Amygdala (tissue), 56 donors: ENCODE measurements at regions not wholly inside any gene's neighbourhood (a gene's known extent, or its start where the extent isn't known, plus 50 kb on each side); places are given as distances from the start of the nearest gene placed in this dataset.

Experiments used
- DNase-seq, 56 donors: peaks; one replicate each; lab custom pipeline; 2025; lab: John Stamatoyannopoulos, UW

DNA sequence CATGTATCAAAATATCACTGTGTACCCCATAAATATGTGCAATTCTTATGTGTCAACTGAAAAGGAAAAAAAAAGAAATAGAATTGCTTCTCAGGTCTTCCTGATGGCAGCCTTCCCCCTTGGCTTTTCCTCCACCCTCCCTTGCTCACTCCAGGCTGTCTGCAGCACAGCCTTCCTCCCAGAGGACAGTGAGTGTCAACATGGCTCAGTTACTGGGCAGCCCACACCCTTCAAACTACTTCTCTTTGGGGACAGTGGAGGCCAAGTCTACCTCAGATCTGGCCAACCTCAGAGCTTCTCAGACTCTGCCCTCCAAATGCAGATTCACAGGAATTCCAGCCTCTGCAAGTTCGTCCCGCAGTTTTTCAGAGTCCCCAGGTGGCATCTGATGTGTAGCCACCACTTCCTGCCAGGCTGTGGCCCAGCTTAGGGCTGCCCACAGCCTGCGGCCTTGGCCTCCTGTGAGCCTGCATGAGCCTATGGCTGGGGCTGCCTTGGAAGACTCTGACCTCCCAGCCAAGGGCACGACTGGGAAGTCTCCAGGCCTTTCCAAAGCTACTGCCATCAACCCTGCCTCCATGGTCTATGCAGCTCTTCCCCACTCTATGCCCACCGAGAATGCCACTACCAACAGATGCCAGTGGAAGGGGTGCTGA, 148.0 kb upstream of the PWP1 start:
- no peak for DNase-seq

DNA sequence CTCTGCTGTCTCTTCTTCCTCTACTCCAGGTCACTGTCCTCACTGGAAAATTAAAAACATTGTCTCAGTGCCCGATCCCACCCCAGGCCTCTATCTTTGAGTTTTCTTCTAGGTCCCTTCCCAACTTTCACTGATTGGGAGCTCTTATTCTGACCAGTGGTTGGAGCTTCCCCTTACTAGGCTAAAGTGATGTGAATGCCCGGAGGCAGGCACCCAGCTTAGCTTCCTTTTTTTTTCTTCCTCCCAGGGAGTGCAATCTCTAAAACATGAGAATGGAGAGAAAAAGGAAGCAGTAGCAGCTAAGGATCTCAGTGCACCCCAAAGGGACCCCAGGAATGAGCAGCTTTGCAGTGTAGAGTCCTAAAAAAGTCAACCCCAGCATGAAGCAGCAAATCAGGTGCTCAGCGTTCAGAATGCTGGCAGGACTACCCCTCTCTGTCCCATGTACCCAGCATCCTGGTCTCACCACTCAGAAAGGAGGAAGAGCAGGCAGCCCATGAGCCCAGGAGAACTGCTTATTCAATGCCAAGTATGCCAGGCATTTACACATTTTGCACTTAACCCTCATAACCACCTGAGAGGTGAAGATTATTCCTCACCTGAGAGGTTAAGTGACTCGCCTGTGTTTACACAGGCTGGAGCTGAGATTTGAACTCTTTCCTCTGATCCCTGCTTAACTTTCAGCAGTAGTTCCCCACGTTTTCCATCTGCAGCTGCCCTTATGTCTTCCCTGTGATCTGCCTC, 146.2 kb upstream of the PWP1 start:
- no peak for DNase-seq

DNA sequence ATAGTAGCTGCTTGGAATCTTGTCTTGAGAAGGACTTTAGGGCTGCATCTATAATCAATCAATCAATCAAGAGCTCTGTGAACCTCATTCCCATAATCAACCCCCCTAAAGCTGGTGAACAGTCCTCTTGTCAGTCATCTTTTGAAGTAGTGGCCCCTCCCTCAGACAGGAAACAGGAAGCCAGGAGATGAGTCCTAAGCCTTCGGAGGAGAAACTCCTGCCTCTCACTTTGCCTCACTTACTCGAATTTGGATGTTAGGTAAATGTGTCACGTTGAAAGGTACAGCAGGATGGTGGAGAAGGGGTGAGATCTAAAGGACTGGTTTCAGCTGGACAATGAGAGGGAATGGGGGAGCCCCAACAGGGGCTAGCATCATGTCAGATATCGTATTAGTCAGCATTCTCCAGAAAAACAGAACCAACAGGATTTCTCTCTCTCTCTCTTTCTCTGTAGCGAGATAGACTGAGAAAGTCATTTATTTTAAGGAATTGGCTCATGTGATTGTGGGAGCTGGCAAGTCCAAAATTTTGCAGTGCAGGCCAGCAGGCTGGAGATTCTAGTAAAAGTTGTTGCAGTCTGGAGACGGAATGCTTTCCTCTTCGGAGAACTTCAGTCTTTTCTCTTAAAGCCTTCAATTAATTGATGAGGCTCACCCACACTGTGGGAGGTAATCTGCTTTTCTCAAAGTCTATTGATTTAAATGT, 144.4 kb upstream of the PWP1 start:
- DNase-seq: no peak

DNA sequence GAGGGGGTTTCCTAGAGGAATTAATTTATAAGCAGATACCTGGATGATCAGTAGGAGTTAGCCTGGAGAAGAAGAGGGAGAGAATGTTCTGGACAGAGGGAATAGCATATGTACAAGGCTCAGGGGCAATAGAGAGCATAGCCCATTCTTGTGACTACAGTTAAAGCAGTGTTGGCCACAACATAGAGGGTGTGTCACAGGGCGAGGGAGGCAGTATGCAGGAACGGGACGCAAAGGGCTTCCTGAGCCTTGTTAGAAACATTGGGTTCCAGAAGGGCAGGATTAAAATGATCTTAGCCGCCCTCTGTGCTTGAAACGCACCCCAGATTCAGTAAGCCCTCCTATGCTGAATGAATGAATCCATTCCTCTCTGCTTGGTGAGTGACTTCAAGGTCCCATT, 142.2 kb upstream of the PWP1 start:
- no peak for DNase-seq

DNA sequence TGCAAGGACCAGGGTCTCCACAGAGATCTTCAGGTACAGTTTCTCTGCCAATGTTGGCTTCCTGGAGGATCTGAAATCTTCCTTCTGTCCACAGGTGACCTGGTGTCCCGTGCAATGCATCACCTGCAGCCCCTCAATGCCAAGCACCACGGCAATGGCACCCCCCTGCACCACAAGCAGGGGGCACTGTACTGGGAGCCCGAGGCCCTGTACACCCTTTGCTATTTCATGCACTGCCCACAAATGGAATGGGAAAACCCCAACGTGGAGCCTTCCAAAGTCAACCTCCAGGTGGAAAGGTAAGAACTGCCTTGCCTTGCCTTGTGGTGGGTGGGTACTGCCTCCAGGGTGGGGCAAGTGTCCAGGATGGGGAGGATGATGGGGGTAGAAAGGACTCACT, 141.8 kb upstream of the PWP1 start:
- no peak for DNase-seq

DNA sequence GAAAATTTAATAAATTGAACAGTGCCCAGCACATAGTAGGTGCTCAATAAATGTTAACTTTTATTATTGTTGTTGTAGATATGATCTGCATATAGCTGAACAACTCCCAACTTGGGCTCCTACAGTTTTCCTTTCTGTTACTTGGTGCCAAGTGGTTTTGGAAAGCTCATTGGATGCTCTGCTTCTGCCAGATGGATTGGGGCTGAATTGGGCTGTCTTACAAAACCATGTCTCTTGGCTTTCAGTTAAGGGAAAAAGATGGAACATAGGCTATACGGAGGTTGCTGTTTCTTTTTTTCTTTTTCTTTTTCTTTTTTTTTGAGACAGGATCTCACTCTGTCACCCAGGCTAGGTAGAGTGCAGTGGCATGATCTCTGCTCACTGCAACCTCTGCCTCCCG, 140.7 kb upstream of the PWP1 start:
- no peak for DNase-seq

DNA sequence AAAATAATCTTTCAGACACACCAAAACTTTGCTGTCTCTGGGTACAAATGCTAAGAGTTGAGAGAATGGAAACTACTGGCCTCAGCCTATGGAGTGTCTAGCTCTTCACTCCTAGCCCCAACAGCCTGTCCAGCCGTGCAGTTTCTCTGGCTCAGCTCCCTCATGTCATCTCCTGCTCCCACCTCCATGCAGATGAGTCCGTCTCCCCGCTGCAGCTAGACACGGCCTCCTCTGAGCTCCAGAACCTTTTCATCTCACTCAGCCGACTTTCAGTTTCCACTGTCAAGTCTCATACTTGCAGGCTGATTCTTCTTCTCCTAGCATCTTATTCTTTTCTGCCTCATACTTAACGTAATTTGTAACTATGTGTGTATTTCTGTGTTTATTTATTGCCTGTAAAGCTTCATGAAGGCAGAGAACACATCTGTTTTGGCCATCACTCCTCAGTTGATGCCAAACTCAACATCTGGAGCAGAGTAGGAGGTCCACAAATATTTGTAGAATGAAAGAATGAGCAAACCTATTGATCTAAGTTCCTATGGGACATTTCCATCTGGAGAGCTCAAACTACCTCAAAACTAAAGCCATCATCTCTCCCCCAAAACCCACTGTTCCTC, 139.8 kb upstream of the PWP1 start:
- no peak for DNase-seq

DNA sequence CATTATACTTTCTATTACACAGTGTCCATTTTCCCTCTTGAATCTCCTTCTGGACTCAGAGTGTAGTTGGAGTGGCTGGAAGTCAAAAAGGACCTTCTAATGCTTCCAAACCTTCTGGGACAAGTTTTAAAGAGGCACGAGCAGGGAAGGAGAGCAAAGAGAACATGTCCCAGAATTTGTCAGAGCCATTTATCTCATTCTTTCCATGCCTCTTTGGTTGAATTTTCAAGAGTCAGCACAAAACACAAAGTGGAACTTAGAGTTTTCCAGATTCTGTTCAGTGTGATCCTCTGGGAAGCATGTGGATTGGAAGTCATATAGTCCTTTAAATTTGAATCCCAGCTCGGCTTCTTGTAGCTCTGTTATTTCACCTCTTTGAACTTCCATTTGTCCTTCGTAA, 138.2 kb upstream of the PWP1 start:
- no peak for DNase-seq

DNA sequence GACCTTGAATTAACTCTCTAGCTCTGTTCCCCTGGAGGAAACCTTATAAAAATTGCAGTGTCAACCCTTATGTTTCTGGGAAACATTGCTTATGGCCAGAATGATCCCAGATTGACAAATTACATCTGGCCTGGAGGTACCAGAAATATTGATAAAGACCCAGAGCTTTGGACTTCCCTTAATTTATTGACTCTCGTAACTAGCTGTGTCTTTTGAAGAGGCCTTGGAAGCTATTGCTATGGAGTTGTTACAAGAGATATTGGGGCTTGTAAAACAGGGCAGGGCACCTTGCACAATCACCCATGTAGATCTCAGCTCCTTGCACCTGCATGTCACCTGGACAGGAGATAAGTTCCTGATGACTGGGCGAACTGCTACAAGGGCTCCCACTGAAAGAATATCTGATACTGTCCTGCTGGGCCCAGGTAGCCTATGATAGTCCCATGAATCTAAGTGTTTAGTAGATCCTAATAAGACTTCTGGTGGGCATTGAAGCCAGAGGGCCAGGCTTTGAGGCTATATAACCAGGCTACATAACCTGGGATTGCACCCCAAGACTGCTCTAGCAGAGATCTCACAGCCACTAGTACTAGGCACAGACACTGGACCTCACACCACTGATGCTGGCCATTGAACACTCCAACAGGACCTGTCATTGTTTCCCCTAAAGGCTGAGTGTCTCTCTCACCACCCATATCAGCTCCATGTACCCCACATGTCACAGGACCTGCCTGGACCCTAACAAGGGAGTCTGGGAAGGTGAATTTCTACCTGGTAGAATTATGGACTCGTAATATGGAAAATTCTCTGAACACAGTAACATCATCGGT, 135.7 kb upstream of the PWP1 start:
- DNase-seq: no peak

DNA sequence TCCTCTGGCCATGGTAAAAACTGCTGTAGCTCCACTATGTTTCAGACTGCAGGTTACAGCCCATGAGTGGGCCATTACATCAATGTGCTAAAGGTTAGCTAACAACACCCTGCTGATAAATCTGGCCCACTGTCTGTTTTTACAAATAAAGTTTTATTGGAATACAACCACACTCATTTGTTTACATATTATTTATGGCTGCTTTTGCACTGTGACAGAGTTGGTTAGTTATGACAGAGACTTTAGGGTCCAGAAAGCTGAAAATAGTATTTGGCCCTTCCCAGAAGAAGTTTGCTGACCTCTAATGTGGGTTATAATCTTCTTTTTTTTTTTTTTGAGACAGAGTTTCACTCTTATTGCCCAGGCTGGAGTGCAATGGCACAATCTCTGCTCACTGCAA, 134.2 kb upstream of the PWP1 start:
- no peak for DNase-seq

DNA sequence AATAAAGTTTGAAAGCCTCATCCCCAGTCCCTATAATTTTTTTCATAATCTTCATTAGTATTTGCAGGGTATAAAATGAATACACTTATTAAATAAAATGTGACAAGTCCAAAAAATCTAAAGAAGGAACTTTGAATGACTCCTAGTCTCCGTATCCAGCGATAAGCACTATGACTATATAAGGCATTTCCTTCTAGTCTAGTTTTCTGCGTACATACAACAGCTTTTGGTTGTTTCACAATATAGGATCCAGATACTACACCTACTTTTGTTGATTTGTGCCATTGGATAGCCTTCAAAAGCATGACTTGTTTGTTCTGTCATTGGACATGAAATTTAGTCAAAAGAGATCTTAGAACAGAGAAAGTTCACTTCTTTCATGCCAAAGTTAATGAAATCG, 133.3 kb upstream of the PWP1 start:
- no peak for DNase-seq

DNA sequence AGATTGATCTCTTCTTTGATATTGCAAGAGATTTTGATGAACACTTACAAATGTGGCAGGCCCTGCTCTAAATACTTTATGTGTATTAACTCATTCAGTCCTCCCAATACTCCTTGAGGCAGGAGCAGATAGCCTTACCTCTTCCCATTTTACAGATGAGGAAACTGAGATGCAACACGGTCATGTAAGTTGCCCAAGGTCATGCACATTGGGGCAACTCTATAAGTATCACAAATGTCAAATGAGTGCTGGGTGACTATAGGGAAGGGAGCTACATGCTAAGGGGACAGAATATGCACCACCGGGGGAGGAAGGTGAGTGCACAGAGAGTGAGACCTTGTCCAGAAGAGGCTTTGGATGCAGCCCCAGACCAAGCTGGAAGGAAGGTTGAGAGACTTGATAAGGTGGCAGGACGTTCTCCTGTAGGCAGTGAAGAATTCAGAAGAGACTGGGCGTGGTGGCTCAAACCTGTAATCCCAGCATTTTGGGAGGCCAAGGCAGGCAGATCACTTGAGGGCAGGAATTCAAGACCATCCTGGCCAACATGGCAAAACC, 132.3 kb upstream of the PWP1 start:
- no peak for DNase-seq

DNA sequence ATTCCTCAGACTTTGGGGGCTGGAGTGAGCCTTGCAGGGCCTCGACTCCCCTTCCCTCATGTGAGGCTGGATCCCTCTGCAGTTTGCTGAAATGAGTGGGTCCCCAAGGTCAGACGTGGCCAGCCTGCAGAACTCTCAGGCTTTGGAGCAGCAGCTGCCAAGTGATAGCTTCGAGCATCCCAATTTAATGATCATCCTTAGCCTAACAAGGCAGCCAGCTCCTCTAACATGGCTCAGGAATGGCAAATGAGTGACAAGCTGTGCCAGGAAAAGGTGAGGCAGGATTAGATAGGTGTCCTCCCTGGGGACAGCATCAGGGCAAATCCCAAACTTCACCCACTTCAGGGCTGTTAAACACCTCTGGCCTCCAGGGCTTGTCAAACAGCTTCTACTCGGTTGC, 130.7 kb upstream of the PWP1 start:
- DNase-seq: no peak

DNA sequence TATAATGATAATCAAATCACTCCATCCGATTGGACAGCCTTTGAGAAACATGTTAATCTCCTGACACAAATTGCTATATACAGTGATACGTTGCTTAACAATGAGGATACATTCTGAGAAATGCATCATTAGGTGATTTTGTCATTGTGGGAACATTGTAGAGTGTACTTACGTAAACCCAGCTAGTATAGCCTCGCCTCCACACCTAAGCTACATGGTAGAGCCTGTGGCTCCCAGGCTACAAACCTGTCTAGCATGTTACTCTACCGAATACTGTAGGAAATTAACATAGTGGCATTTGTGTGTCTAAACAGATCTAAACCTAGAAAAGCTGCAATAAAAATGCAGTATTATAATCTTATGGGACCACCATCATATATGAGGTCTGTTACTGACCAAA, 128.6 kb upstream of the PWP1 start:
- no peak for DNase-seq

DNA sequence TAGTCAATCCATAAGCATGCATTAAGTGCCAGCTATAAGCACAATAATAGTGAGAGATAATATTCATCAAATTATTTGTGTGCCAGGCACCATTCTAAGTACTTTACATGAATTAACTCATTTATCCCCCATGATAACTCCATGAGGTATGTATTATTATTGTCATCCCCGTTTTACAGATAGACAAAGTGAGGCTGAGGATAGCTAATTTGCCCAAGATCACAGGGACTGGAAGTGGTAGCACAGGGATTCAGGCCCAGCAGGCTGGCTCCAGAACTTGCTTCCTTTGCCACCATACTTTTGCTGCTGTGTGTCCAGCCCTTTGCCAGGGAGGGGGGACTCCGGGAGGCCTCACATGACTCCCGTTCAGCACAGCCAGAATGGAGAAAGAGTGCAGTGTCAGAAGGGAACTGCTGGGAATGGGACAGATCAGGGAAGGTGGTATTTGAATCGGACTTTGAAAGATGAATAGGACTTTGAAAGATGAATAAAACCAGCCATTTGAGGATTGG, 128.0 kb upstream of the PWP1 start:
- DNase-seq: no peak

DNA sequence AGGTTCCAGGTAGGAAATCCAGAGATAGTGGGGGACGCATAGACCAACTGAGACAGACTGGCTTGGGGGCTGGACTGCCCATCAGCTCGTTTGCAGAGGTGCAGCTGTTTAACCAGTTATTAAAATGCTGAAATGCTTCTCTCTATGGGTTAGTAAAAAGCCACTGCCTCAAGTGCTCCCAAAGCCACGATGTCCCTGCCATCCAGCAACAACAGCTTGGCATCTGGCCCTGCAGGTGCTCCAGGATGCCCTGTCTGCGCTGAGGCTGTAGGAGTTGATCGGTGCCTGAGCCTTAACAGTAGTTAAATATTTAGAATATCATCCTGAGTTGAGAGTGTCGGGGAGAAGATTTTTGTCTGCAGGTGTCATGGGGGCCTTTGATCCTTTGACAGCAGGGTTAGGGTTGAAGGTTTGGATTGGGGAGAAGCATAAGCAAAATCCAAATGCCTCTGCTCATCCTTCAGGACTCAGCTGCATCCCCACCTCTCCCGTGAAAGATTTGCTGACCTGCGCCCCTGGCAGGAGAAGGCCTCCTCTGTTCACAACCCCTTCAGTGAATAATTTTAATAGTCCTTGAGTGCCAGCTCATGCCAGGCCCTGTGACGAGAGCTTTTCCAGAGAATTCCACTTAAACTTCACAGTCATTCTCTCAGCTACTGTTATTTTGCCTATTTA, 127.3 kb upstream of the PWP1 start:
- DNase-seq: no peak

DNA sequence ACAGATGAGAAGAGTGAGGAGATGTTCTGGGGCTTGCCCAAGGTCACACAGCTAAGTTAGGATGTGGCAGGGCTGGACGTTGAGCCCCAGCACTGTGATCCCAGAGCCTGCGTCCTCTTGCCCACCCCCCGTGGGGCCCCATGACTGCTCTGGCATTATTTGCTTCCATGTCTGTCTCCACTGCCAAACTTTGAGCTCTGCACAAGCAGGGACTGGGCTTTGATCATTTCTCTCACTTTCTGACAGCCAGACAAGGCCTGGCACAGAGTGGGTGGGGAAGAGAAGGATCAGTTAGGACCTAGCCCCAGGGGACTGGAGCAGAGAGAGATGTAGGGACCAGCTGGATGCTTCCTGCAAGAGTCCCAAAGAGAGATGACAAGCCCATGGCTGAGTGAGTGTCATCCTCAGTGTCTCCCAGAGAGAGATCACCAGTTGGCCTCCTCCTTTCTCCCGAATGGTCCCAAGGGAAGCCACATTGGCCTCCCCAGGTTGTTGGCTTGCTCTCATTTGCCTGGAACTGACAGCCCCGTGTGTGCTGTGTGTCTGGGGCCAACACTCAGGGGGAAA, 126.7 kb upstream of the PWP1 start:
- no peak for DNase-seq

DNA sequence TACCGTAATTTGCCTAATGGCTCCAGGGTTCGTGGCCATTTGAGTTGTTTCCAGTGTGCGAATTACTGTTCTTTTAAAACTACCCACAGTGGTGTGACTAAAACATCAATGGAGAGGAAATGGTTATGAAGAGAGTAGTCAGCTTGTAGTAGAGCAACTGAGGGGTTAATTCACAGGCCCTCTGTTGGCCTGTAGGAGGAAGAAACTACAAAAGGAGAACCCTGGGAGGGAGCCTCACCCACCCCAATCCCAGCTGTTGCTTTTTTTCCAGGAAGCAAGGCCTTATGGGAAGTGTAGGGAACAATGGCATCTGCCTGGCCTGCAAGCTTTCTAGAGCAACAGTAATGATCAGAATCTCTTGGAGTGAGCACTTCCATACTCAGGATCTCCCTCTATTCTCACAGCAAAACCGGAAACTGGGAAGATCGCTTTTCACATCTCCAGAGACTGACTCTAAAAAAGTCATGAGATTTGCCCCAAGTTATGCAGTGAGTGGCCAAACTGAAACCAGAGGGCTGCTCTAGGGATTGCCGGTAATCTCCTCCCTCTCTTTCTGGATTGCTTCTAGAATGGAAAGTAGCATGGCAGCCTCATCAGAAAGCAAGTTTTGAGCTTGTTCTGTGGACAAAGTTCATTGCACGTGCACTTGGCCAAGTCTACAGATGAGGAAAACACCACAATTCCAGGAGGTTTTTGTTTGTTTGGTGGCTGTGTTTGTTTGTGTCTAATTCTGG, 125.3 kb upstream of the PWP1 start:
- DNase-seq: no peak

DNA sequence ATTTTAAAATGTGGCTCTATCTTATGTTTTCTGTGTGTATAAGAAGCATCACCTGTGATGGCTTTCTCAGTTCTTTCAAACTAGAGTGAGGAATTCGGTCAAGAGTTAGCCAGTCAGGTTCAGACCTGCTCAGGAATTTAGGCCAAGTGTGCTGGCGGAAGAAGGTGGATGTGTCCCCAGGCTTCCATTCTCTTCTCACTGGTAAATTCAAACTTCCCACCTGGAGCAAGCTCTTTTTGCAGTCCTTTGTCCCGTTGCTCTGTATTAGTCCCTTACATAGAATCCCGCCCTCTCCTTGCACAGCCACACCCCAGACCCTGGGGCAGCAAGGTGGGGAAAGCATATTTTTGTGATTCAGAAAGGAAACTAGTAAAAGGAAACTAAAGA, 124.7 kb upstream of the PWP1 start:
- no peak for DNase-seq
